Muscle layer of colon (tissue), 2 donors: ENCODE measurements at regions not wholly inside any gene's neighbourhood (a gene's known extent, or its start where the extent isn't known, plus 50 kb on each side); places are given as distances from the start of the nearest gene placed in this dataset.

Experiments used
- H3K27ac ChIP-seq: one replicate; pipeline ENCODE4 v1.7.0; 2013; ENCODE audit warnings: low read depth, mild to moderate bottlenecking, low read length, moderate library complexity
- H3K27me3 ChIP-seq, 2 donors: one replicate each; pipeline ENCODE4 v1.7.0; 2013; ENCODE audit warnings: low read length in 2 of 2, mild to moderate bottlenecking in 2 of 2; ENCODE audit not compliant: insufficient read depth in 2 of 2, control insufficient read depth in 1 of 2
- H3K36me3 ChIP-seq: one replicate; pipeline ENCODE4 v1.7.0; 2013; ENCODE audit warnings: mild to moderate bottlenecking, low read length; ENCODE audit not compliant: insufficient read depth
- H3K4me1 ChIP-seq: one replicate; pipeline ENCODE4 v1.7.0; 2013; ENCODE audit warnings: mild to moderate bottlenecking, low read length; ENCODE audit not compliant: insufficient read depth
- H3K4me3 ChIP-seq, 2 donors: one replicate each; pipeline ENCODE4 v1.7.0; 2013; ENCODE audit warnings: low read length in 2 of 2, low read depth in 1 of 2, mild to moderate bottlenecking in 1 of 2, moderate library complexity in 1 of 2
- H3K9ac ChIP-seq: one replicate; pipeline ENCODE4 v1.7.0; 2013; ENCODE audit warnings: low read length
- H3K9me3 ChIP-seq: one replicate; pipeline ENCODE4 v1.7.0; 2013; ENCODE audit warnings: mild to moderate bottlenecking, low read length
- donor health status: abdominal sarcoma.
- donor health status: Adenocarcinoma of cecum.

GRCh38 chr6:104614394-104614793 is 245.3 kb downstream of the HACE1 start:
- Histone ChIP-seq H3K9me3 (no peaks in the 10 kb centered on the region), H3K4me1 (no peaks in the 10 kb centered on the region), H3K4me3 (no peak overlapping the region), H3K27me3 (no peaks in the 10 kb centered on the region), H3K36me3 (no peaks in the 10 kb centered on the region), H3K27ac (no peak overlapping the region), H3K9ac (no peak overlapping the region)

GRCh38 chr6:104613416-104614001 is 246.2 kb downstream of the HACE1 start:
- Histone ChIP-seq H3K4me1 (no peaks in the 10 kb centered on the region), H3K27me3 (no peaks in the 10 kb centered on the region), H3K36me3 (no peaks in the 10 kb centered on the region), H3K27ac (no peak overlapping the region), H3K9me3 (no peaks in the 10 kb centered on the region), H3K4me3 (no peak overlapping the region), H3K9ac (no peak overlapping the region)

GRCh38 chr6:104612541-104612940 is 247.2 kb downstream of the HACE1 start:
- H3K36me3 ChIP-seq, result no peaks in the 10 kb centered on the region

GRCh38 chr6:104608101-104608500 is 251.6 kb downstream of the HACE1 start:
- Histone ChIP-seq H3K27ac (no peak overlapping the region), H3K9ac (no peak overlapping the region), H3K4me1 (no peaks in the 10 kb centered on the region), H3K27me3 (no peaks in the 10 kb centered on the region), H3K4me3 (no peak overlapping the region), H3K36me3 (no peaks in the 10 kb centered on the region), H3K9me3 (no peaks in the 10 kb centered on the region)

More at GRCh38 chr6:104612541-104612940, 247.2 kb downstream of the HACE1 start:
- Histone ChIP-seq H3K9ac (no peak overlapping the region), H3K27me3 (no peaks in the 10 kb centered on the region), H3K27ac (no peak overlapping the region), H3K9me3 (no peaks in the 10 kb centered on the region), H3K4me3 (no peak overlapping the region), H3K4me1 (no peaks in the 10 kb centered on the region)

- no peaks in the 10 kb centered on the region for H3K9me3 ChIP-seq
- no peak overlapping the region for H3K9ac ChIP-seq
- no peak overlapping the region for H3K4me3 ChIP-seq
- no peaks in the 10 kb centered on the region for H3K27me3 ChIP-seq
- H3K36me3 ChIP-seq, result no peaks in the 10 kb centered on the region
- no peak overlapping the region for H3K27ac ChIP-seq
- no peaks in the 10 kb centered on the region for H3K4me1 ChIP-seq
These were observed 252.2 kb downstream of the HACE1 start for GRCh38 chr6:104607501-104607900.

- no peaks in the 10 kb centered on the region for H3K9me3 ChIP-seq
- no peaks in the 10 kb centered on the region for H3K4me1 ChIP-seq
- no peaks in the 10 kb centered on the region for H3K27me3 ChIP-seq
- no peak overlapping the region for H3K9ac ChIP-seq
- H3K27ac ChIP-seq, result no peak overlapping the region
- no peaks in the 10 kb centered on the region for H3K36me3 ChIP-seq
- H3K4me3 ChIP-seq, result no peak overlapping the region
These were observed 253.4 kb downstream of the HACE1 start for GRCh38 chr6:104606361-104606760.

- H3K4me1 ChIP-seq, result no peaks in the 10 kb centered on the region
- no peak overlapping the region for H3K27ac ChIP-seq
- no peaks in the 10 kb centered on the region for H3K9me3 ChIP-seq
- H3K36me3 ChIP-seq, result no peaks in the 10 kb centered on the region
- H3K9ac ChIP-seq, result no peak overlapping the region
- no peaks in the 10 kb centered on the region for H3K27me3 ChIP-seq
- no peak overlapping the region for H3K4me3 ChIP-seq
These were observed 255.0 kb downstream of the HACE1 start for GRCh38 chr6:104604685-104605084.

- H3K9me3 ChIP-seq, result no peaks in the 10 kb centered on the region
- no peaks in the 10 kb centered on the region for H3K36me3 ChIP-seq
- H3K27me3 ChIP-seq, result no peaks in the 10 kb centered on the region
- no peak overlapping the region for H3K4me3 ChIP-seq
- no peak overlapping the region for H3K9ac ChIP-seq
- H3K27ac ChIP-seq, result no peak overlapping the region
- no peaks in the 10 kb centered on the region for H3K4me1 ChIP-seq
These were observed 256.5 kb downstream of the HACE1 start for GRCh38 chr6:104603108-104603745.

GRCh38 chr6:104601721-104602120 is 258.0 kb downstream of the HACE1 start:
- Histone ChIP-seq H3K4me3 (no peak overlapping the region), H3K4me1 (no peaks in the 10 kb centered on the region), H3K27ac (no peak overlapping the region), H3K9ac (no peak overlapping the region), H3K36me3 (no peaks in the 10 kb centered on the region), H3K9me3 (no peaks in the 10 kb centered on the region), H3K27me3 (no peaks in the 10 kb centered on the region)

- H3K27me3 ChIP-seq, result no peaks in the 10 kb centered on the region
- no peaks in the 10 kb centered on the region for H3K4me1 ChIP-seq
- no peaks in the 10 kb centered on the region for H3K36me3 ChIP-seq
- H3K9me3 ChIP-seq, result no peaks in the 10 kb centered on the region
- no peak overlapping the region for H3K9ac ChIP-seq
- H3K27ac ChIP-seq, result no peak overlapping the region
- no peak overlapping the region for H3K4me3 ChIP-seq
These were observed 258.5 kb downstream of the HACE1 start for GRCh38 chr6:104601131-104601651.

GRCh38 chr6:104600639-104600931 is 259.1 kb downstream of the HACE1 start:
- Histone ChIP-seq H3K36me3 (no peaks in the 10 kb centered on the region), H3K9ac (no peak overlapping the region), H3K27ac (no peak overlapping the region), H3K27me3 (no peaks in the 10 kb centered on the region), H3K4me1 (no peaks in the 10 kb centered on the region), H3K9me3 (no peaks in the 10 kb centered on the region), H3K4me3 (no peak overlapping the region)
